NCI-H2171 (cell line): ENCODE measurements at regions not wholly inside any gene's neighbourhood (a gene's known extent, or its start where the extent isn't known, plus 50 kb on each side); places are given as distances from the start of the nearest gene placed in this dataset.
"Not testable (repeated sequence)": the region's sequence is repeated elsewhere in the genome, so short reads cannot be mapped to it uniquely, and the experiment has no call there.

Source experiments
- DNase-seq: peaks from one replicate; lab custom pipeline; 2025; lab: John Stamatoyannopoulos, UW

- DNase-seq, result no peak
These were observed 73.3 kb downstream of the OLFM4 start for GRCh38 chr13:53101883-53102282.

- DNase-seq, result no peak
These were observed 75.5 kb downstream of the OLFM4 start for GRCh38 chr13:53104136-53104535.

GRCh38 chr13:53105477-53105876 is 76.9 kb downstream of the OLFM4 start:
- DNase-seq, result no peak

GRCh38 chr13:53105890-53106289 is 77.3 kb downstream of the OLFM4 start:
- DNase-seq, result no peak

GRCh38 chr13:53110181-53110580 is 81.6 kb downstream of the OLFM4 start:
- no peak for DNase-seq

- no peak for DNase-seq
These were observed 82.0 kb downstream of the OLFM4 start for GRCh38 chr13:53110614-53111013.

- peak; percentile 45 for DNase-seq
These were observed 83.9 kb downstream of the OLFM4 start for GRCh38 chr13:53112522-53112921.

- not testable (repeated sequence) for DNase-seq
These were observed 88.4 kb downstream of the OLFM4 start for GRCh38 chr13:53117048-53117447.

- no peak for DNase-seq
These were observed 92.6 kb downstream of the OLFM4 start for GRCh38 chr13:53121131-53121773.

GRCh38 chr13:53121919-53122318 is 93.3 kb downstream of the OLFM4 start:
- DNase-seq, result no peak

- no peak for DNase-seq
These were observed 94.9 kb downstream of the OLFM4 start for GRCh38 chr13:53123536-53123935.

- DNase-seq, result no peak
These were observed 96.0 kb downstream of the OLFM4 start for GRCh38 chr13:53124623-53125022.

GRCh38 chr13:53126841-53127245 is 98.2 kb downstream of the OLFM4 start:
- DNase-seq, result no peak

GRCh38 chr13:53127373-53127772 is 98.8 kb downstream of the OLFM4 start:
- DNase-seq, result no peak

- no peak for DNase-seq
These were observed 101.3 kb downstream of the OLFM4 start for GRCh38 chr13:53129864-53130393.

- DNase-seq, result no peak
These were observed 102.7 kb downstream of the OLFM4 start for GRCh38 chr13:53131361-53131760.

- DNase-seq, result no peak
These were observed 106.7 kb downstream of the OLFM4 start for GRCh38 chr13:53135301-53135700.

GRCh38 chr13:53136554-53137215 is 108.1 kb downstream of the OLFM4 start:
- no peak for DNase-seq

GRCh38 chr13:53137779-53138178 is 109.2 kb downstream of the OLFM4 start:
- DNase-seq, result no peak

GRCh38 chr13:53138376-53139036 is 109.9 kb downstream of the OLFM4 start:
- peak; percentile 18 for DNase-seq

- peak; percentile 81 for DNase-seq
These were observed 112.7 kb downstream of the OLFM4 start for GRCh38 chr13:53141336-53141735.

- no peak for DNase-seq
These were observed 113.7 kb downstream of the OLFM4 start for GRCh38 chr13:53142306-53142705.

- no peak for DNase-seq
These were observed 115.2 kb downstream of the OLFM4 start for GRCh38 chr13:53143757-53144339.
